Panc1 (cell line): ENCODE measurements at regions not wholly inside any gene's neighbourhood (a gene's known extent, or its start where the extent isn't known, plus 50 kb on each side); places are given as distances from the start of the nearest gene placed in this dataset.
"Not testable (repeated sequence)": the region's sequence is repeated elsewhere in the genome, so short reads cannot be mapped to it uniquely, and the experiment has no call there.

Experiments
- CTCF ChIP-seq: fragments of 450-650 bp; IDR thresholded peaks from 2 replicates; pipeline ENCODE4 v1.5.1; 2017; ENCODE audit warnings: mild to moderate bottlenecking
- POLR2AphosphoS5 ChIP-seq: IDR thresholded peaks from 2 replicates; pipeline ENCODE4 v1.6.1; 2012; ENCODE audit warnings: mild to moderate bottlenecking, low read depth, low read length, moderate library complexity

- not testable (repeated sequence) for TF ChIP-seq CTCF, POLR2AphosphoS5
Measured at GRCh38 chr20:1727303-1727702, 69.7 kb upstream of the SIRPG start.
